KMS-11 (cell line): ENCODE measurements at regions not wholly inside any gene's neighbourhood (a gene's known extent, or its start where the extent isn't known, plus 50 kb on each side); places are given as distances from the start of the nearest gene placed in this dataset.

Experiments used
- H2AFZ ChIP-seq: fragments of 200-600 bp; sonication (generic); 2 replicates; pipeline ENCODE4 v1.6.1; 2016; ENCODE audit warnings: antibody characterized with exemption, mixed run types, low read depth
- H3K27ac ChIP-seq: fragments of 200-600 bp; sonication (generic); 2 replicates; pipeline ENCODE4 v1.6.1; 2016; ENCODE audit warnings: mild to moderate bottlenecking, mixed run types
- H3K27me3 ChIP-seq: fragments of 200-600 bp; sonication (generic); 2 replicates; pipeline ENCODE4 v1.6.1; 2017; ENCODE audit warnings: mild to moderate bottlenecking, low read depth, mixed run types, moderate library complexity; ENCODE audit not compliant: insufficient read depth
- H3K36me3 ChIP-seq: fragments of 200-600 bp; sonication (generic); 2 replicates; pipeline ENCODE4 v1.6.1; 2017; ENCODE audit warnings: mild to moderate bottlenecking, mixed run types; ENCODE audit not compliant: insufficient read depth
- H3K4me1 ChIP-seq: fragments of 200-600 bp; sonication (generic); 2 replicates; pipeline ENCODE4 v1.6.1; 2016; ENCODE audit warnings: mild to moderate bottlenecking, low read depth, mixed run types; ENCODE audit not compliant: poor library complexity, severe bottlenecking
- H3K4me2 ChIP-seq: fragments of 200-600 bp; sonication (generic); 2 replicates; pipeline ENCODE4 v1.7.0; 2016; ENCODE audit warnings: mild to moderate bottlenecking, mixed run types
- H3K4me3 ChIP-seq: fragments of 200-600 bp; sonication (generic); IDR thresholded peaks from 2 replicates; pipeline ENCODE4 v1.6.1; 2017; ENCODE audit warnings: low read depth, low read length, mixed read lengths; ENCODE audit not compliant: insufficient read depth
- H3K79me2 ChIP-seq: fragments of 200-600 bp; sonication (generic); 2 replicates; pipeline ENCODE4 v1.6.1; 2016; ENCODE audit warnings: low read depth, mixed run types; ENCODE audit not compliant: insufficient read depth
- H3K9ac ChIP-seq: fragments of 200-600 bp; sonication (generic); 2 replicates; pipeline ENCODE4 v1.6.1; 2016; ENCODE audit warnings: mild to moderate bottlenecking, mixed run types
- H4K20me1 ChIP-seq: fragments of 200-600 bp; sonication (generic); 2 replicates; pipeline ENCODE4 v1.6.1; 2016; ENCODE audit warnings: mild to moderate bottlenecking, mixed run types; ENCODE audit not compliant: insufficient read depth
- CTCF ChIP-seq: fragments of 200-600 bp; sonication (generic); conservative IDR thresholded peaks from 2 replicates; pipeline ENCODE4 v1.6.1; 2017; ENCODE audit warnings: low read depth, mild to moderate bottlenecking, antibody characterized with exemption, low read length, moderate library complexity, mixed read lengths

GRCh38 chr11:106493751-106494150 is 416.3 kb downstream of the AASDHPPT start:
- H3K4me2 ChIP-seq = no peak overlapping the region
- no peaks in the 10 kb centered on the region for H3K79me2 ChIP-seq
- no peak for TF ChIP-seq CTCF
- H2AFZ ChIP-seq = no peak overlapping the region
- no peaks in the 10 kb centered on the region for H4K20me1 ChIP-seq
- no peak overlapping the region for H3K9ac ChIP-seq
- no peaks in the 10 kb centered on the region for H3K36me3 ChIP-seq
- H3K27me3 ChIP-seq = no peaks in the 10 kb centered on the region
- no peak overlapping the region for H3K4me3 ChIP-seq
- H3K4me1 ChIP-seq = no peaks in the 10 kb centered on the region
- no peak overlapping the region for H3K27ac ChIP-seq

DNA sequence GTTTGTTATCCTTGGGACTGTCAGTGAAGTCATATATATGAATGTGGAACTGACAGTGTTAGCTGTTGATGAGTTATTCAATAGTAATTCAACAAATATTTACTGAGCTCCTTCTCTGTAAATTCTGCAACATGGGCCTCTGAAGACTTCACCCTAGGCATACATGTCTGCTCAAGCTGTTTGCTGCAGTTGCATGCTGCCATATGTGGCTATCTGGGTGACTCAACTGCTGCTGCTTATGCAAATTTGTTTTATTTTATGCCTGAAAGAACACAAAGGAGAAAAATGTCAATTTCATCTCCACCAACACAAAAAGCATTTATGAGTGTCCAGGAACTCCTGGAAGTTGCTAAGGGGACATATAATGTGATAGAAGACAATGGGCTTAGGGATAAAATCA is 417.6 kb downstream of the AASDHPPT start:
- H3K4me2 ChIP-seq = no peak overlapping the region
- no peak overlapping the region for H3K4me3 ChIP-seq
- no peak for TF ChIP-seq CTCF
- H3K9ac ChIP-seq = no peak overlapping the region
- no peaks in the 10 kb centered on the region for H3K79me2 ChIP-seq
- H3K4me1 ChIP-seq = no peaks in the 10 kb centered on the region
- H4K20me1 ChIP-seq = no peaks in the 10 kb centered on the region
- no peak overlapping the region for H2AFZ ChIP-seq
- H3K36me3 ChIP-seq = no peaks in the 10 kb centered on the region
- H3K27ac ChIP-seq = no peak overlapping the region
- H3K27me3 ChIP-seq = no peaks in the 10 kb centered on the region

DNA sequence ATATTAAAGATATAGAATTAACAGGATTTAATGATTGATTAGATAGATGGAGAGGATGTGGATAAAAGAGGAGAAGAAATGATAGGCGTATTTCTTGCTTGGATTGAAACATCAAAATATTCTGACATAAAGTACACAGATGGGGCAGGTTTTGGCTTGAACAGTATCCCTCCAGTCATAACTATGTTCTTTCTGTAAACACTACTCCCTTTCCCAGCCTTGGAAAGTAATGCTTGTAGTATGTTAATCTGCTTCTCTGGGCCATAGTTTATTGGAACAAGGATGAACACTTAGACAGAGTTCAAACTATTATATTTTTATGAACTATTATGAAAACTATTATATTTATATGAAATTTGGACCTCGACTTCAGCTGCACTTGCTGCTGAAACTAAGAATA is 419.2 kb downstream of the AASDHPPT start:
- no peaks in the 10 kb centered on the region for H4K20me1 ChIP-seq
- no peak overlapping the region for H3K27ac ChIP-seq
- no peaks in the 10 kb centered on the region for H3K4me1 ChIP-seq
- no peak overlapping the region for H3K4me3 ChIP-seq
- H3K36me3 ChIP-seq = no peaks in the 10 kb centered on the region
- no peak overlapping the region for H3K9ac ChIP-seq
- H3K4me2 ChIP-seq = no peak overlapping the region
- no peak overlapping the region for H2AFZ ChIP-seq
- H3K27me3 ChIP-seq = no peaks in the 10 kb centered on the region
- no peaks in the 10 kb centered on the region for H3K79me2 ChIP-seq
- TF ChIP-seq CTCF = no peak

GRCh38 chr11:106497321-106497720 is 419.9 kb downstream of the AASDHPPT start:
- H3K27ac ChIP-seq = no peak overlapping the region
- H3K4me3 ChIP-seq = no peak overlapping the region
- no peak for TF ChIP-seq CTCF
- no peaks in the 10 kb centered on the region for H3K27me3 ChIP-seq
- H3K79me2 ChIP-seq = no peaks in the 10 kb centered on the region
- no peak overlapping the region for H2AFZ ChIP-seq
- no peaks in the 10 kb centered on the region for H3K36me3 ChIP-seq
- H4K20me1 ChIP-seq = no peaks in the 10 kb centered on the region
- H3K9ac ChIP-seq = no peak overlapping the region
- H3K4me1 ChIP-seq = no peaks in the 10 kb centered on the region
- no peak overlapping the region for H3K4me2 ChIP-seq

DNA sequence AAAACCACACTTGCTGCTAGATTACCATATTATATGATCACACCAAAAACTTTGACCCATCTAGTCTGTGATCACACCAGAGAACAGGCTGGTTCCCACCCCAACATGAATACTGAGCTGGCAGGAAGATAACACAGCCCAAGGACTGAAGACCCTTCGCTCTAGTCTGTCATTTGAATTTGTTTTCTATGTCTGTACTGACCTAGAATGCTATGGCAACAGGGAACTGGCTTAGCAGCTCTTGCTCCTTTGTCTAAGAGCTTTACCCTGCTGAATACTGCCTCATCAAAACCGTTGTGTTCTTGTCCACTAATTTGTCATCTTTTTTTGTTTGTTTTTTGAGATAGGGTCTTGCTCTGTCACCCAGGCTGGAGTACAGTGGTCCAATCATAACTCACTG is 420.4 kb downstream of the AASDHPPT start:
- H3K27ac ChIP-seq = no peak overlapping the region
- H2AFZ ChIP-seq = no peak overlapping the region
- H3K27me3 ChIP-seq = no peaks in the 10 kb centered on the region
- no peaks in the 10 kb centered on the region for H3K36me3 ChIP-seq
- no peak overlapping the region for H3K4me2 ChIP-seq
- no peaks in the 10 kb centered on the region for H4K20me1 ChIP-seq
- H3K79me2 ChIP-seq = no peaks in the 10 kb centered on the region
- no peak overlapping the region for H3K9ac ChIP-seq
- H3K4me3 ChIP-seq = no peak overlapping the region
- TF ChIP-seq CTCF = no peak
- H3K4me1 ChIP-seq = no peaks in the 10 kb centered on the region
